WTC11 (cell line): ENCODE measurements at regions not wholly inside any gene's neighbourhood (a gene's known extent, or its start where the extent isn't known, plus 50 kb on each side); places are given as distances from the start of the nearest gene placed in this dataset.

ENCODE experiments used
- ATAC-seq: fragments of 200-7000 bp; cut with Tn5 transposase; 2 replicates; pipeline ENCODE4 v1.10.0; 2021; ENCODE audit warnings: mild to moderate bottlenecking, moderate library complexity
- CTCF ChIA-PET: fragments of 300-600 bp; sonication (Branson Sonifier 250); formaldehyde crosslinking; loops from one replicate; lab custom pipeline; 2021; ENCODE audit warnings: antibody characterized with exemption; lab: Charles Lee
- POLR2A ChIA-PET: fragments of 350-600 bp; sonication (Branson Sonifier 250); formaldehyde crosslinking; loops from one replicate; lab custom pipeline; 2021; ENCODE audit warnings: antibody characterized with exemption; lab: Charles Lee
- DNase-seq: peaks from one replicate; pipeline ENCODE4 v3.0.0; 2021; ENCODE audit warnings: low spot score
- H3K27ac Mint-ChIP-seq: 2 replicates; pipeline ENCODE4 v1.8.0; 2021; ENCODE audit warnings: mixed read lengths
- H3K27me3 Mint-ChIP-seq: 2 replicates; pipeline ENCODE4 v1.8.0; 2021; ENCODE audit warnings: low read depth, mild to moderate bottlenecking, moderate library complexity, mixed read lengths
- H3K36me3 Mint-ChIP-seq: 2 replicates; pipeline ENCODE4 v1.8.0; 2021; ENCODE audit warnings: mixed read lengths
- H3K4me1 Mint-ChIP-seq: 2 replicates; pipeline ENCODE4 v1.8.0; 2022; ENCODE audit warnings: mixed read lengths
- H3K4me3 Mint-ChIP-seq: 2 replicates; pipeline ENCODE4 v1.8.0; 2021; ENCODE audit warnings: mild to moderate bottlenecking, moderate library complexity, mixed read lengths
- H3K9me3 Mint-ChIP-seq: 2 replicates; pipeline ENCODE4 v1.8.0; 2021; ENCODE audit warnings: mixed read lengths
- ESRRA ChIP-seq: sonication (generic); formaldehyde crosslinking; IDR thresholded peaks from 2 replicates; pipeline ENCODE4 v1.8.1; 2022; ENCODE audit warnings: mild to moderate bottlenecking, missing genetic modification reagents, borderline replicate concordance
- HMGA2 ChIP-seq: fragments of 250-450 bp; sonication (Bioruptor Pico); IDR thresholded peaks from 2 replicates; pipeline ENCODE4 v1.4.0; 2021; ENCODE audit warnings: mild to moderate bottlenecking, moderate library complexity
- IRF2 ChIP-seq: sonication (generic); formaldehyde crosslinking; IDR thresholded peaks from 2 replicates; pipeline ENCODE4 v1.8.0; 2022; ENCODE audit warnings: low read depth, missing genetic modification reagents, borderline replicate concordance
- MXD4 ChIP-seq: fragments of 250-450 bp; sonication (Bioruptor Pico); IDR thresholded peaks from 2 replicates; pipeline ENCODE4 v1.8.0; 2021; ENCODE audit warnings: mild to moderate bottlenecking, moderate library complexity, borderline replicate concordance
- NR2C2 ChIP-seq: sonication (generic); formaldehyde crosslinking; IDR thresholded peaks from 2 replicates; pipeline ENCODE4 v1.8.0; 2022; ENCODE audit warnings: mild to moderate bottlenecking, missing genetic modification reagents
- SOX15 ChIP-seq: fragments of 250-450 bp; sonication (Bioruptor Pico); IDR thresholded peaks from 2 replicates; pipeline ENCODE4 v1.9.0; 2021; ENCODE audit warnings: mild to moderate bottlenecking
- ZBTB21 ChIP-seq: sonication (generic); formaldehyde crosslinking; IDR thresholded peaks from 2 replicates; pipeline ENCODE4 v1.8.1; 2023; ENCODE audit warnings: mild to moderate bottlenecking, missing genetic modification reagents, borderline replicate concordance
- TF ChIP-seq, protein P1 (sequence below): sonication (generic); formaldehyde crosslinking; IDR thresholded peaks from 2 replicates; pipeline ENCODE4 v1.8.1; 2022; ENCODE audit warnings: missing genetic modification reagents, borderline replicate concordance
- TF ChIP-seq, protein P2 (sequence below): sonication (generic); formaldehyde crosslinking; IDR thresholded peaks from 2 replicates; pipeline ENCODE4 v1.8.0; 2023; ENCODE audit warnings: mild to moderate bottlenecking, missing genetic modification reagents
- TF ChIP-seq, protein P3 (sequence below): sonication (generic); formaldehyde crosslinking; IDR thresholded peaks from 2 replicates; pipeline ENCODE4 v1.8.1; 2023; ENCODE audit warnings: mild to moderate bottlenecking, missing genetic modification reagents, moderate library complexity
- TF ChIP-seq, protein P4 (sequence below): sonication (generic); formaldehyde crosslinking; IDR thresholded peaks from 2 replicates; pipeline ENCODE4 v1.8.0; 2022; ENCODE audit warnings: mild to moderate bottlenecking, missing genetic modification reagents
- TF ChIP-seq, protein P5 (sequence below): sonication (generic); formaldehyde crosslinking; IDR thresholded peaks from 2 replicates; pipeline ENCODE4 v1.8.1; 2023; ENCODE audit warnings: mild to moderate bottlenecking, missing genetic modification reagents
- TF ChIP-seq, protein P6 (sequence below): sonication (generic); formaldehyde crosslinking; IDR thresholded peaks from 2 replicates; pipeline ENCODE4 v1.8.1; 2023; ENCODE audit warnings: mild to moderate bottlenecking, moderate library complexity, missing genetic modification reagents

DNA sequence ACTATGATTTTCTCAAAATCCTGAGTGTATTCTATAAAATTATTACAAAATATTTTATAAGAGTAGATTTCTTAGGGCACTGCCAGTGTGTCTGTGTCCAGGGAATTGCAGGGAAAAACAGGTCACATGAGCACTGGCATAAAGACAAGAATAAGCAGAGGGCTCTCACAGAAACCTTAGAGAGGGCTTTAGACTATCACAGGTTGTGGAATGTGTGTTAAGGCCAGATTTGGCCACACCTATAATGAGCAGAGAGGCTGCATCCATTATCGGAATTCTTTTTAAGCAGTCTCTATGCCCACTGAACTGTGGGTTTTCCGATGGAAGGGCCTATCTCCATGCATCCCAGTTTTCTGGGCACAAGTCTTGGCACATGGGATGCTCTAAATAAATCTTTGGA lies 90.2 kb downstream of the RTP4 start (continued):
- TF ChIP-seq, protein P1, sequence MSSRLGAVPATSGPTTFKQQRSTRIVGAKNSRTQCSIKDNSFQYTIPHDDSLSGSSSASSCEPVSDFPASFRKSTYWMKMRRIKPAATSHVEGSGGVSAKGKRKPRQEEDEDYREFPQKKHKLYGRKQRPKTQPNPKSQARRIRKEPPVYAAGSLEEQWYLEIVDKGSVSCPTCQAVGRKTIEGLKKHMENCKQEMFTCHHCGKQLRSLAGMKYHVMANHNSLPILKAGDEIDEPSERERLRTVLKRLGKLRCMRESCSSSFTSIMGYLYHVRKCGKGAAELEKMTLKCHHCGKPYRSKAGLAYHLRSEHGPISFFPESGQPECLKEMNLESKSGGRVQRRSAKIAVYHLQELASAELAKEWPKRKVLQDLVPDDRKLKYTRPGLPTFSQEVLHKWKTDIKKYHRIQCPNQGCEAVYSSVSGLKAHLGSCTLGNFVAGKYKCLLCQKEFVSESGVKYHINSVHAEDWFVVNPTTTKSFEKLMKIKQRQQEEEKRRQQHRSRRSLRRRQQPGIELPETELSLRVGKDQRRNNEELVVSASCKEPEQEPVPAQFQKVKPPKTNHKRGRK (CRISPR knock-in tag) = no peak
- TF ChIP-seq ESRRA (CRISPR knock-in tag) (no peak), MXD4 (CRISPR knock-in tag) (no peak), HMGA2 (CRISPR knock-in tag) (no peak)
- TF ChIP-seq, protein P2, sequence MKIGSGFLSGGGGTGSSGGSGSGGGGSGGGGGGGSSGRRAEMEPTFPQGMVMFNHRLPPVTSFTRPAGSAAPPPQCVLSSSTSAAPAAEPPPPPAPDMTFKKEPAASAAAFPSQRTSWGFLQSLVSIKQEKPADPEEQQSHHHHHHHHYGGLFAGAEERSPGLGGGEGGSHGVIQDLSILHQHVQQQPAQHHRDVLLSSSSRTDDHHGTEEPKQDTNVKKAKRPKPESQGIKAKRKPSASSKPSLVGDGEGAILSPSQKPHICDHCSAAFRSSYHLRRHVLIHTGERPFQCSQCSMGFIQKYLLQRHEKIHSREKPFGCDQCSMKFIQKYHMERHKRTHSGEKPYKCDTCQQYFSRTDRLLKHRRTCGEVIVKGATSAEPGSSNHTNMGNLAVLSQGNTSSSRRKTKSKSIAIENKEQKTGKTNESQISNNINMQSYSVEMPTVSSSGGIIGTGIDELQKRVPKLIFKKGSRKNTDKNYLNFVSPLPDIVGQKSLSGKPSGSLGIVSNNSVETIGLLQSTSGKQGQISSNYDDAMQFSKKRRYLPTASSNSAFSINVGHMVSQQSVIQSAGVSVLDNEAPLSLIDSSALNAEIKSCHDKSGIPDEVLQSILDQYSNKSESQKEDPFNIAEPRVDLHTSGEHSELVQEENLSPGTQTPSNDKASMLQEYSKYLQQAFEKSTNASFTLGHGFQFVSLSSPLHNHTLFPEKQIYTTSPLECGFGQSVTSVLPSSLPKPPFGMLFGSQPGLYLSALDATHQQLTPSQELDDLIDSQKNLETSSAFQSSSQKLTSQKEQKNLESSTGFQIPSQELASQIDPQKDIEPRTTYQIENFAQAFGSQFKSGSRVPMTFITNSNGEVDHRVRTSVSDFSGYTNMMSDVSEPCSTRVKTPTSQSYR = no peak
- TF ChIP-seq, protein P3, sequence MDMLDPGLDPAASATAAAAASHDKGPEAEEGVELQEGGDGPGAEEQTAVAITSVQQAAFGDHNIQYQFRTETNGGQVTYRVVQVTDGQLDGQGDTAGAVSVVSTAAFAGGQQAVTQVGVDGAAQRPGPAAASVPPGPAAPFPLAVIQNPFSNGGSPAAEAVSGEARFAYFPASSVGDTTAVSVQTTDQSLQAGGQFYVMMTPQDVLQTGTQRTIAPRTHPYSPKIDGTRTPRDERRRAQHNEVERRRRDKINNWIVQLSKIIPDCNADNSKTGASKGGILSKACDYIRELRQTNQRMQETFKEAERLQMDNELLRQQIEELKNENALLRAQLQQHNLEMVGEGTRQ = no peak
- TF ChIP-seq, protein P4, sequence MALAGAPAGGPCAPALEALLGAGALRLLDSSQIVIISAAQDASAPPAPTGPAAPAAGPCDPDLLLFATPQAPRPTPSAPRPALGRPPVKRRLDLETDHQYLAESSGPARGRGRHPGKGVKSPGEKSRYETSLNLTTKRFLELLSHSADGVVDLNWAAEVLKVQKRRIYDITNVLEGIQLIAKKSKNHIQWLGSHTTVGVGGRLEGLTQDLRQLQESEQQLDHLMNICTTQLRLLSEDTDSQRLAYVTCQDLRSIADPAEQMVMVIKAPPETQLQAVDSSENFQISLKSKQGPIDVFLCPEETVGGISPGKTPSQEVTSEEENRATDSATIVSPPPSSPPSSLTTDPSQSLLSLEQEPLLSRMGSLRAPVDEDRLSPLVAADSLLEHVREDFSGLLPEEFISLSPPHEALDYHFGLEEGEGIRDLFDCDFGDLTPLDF (CRISPR knock-in tag) = no peak

DNA sequence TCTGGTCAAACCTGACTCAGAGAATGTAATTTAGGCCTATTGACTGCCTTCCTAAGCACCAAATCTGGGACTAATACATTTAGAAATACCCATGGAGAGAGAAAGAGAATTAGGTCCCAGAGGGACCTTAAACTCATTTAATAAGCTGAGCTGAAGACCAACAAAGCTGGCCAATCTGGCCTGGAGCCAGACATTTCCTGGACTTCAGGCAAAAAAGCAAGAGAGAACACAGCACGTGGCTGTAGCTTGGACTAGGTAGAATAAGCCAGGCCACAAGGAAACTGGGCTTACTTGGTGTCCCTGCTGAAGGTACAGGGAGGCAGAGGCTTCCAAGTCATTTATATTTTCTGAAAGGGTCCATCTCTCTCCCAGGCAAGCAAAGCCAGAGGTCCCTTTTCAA lies 88.1 kb downstream of the RTP4 start:
- POLR2A ChIA-PET = interaction anchor here (0.5 kb wide), 1 partner anchor 702 kb away, joined by 3 read pairs; no protein-coding TSS in a partner anchor
- H3K9me3 Mint-ChIP-seq = peaks cover 20% of the 10 kb centered on the region
- CTCF ChIA-PET = interaction anchor here (1.1 kb wide), 1 partner anchor 136 kb away, joined by 3 read pairs; no protein-coding TSS in a partner anchor
- H3K27me3 Mint-ChIP-seq = no peaks in the 10 kb centered on the region
- no peak overlapping the region for H3K4me3 Mint-ChIP-seq
- DNase-seq = no peak
- peaks cover 10% of the 10 kb centered on the region for H3K36me3 Mint-ChIP-seq
- TF ChIP-seq IRF2 (CRISPR knock-in tag) (no peak), NR2C2 (CRISPR knock-in tag) (no peak), SOX15 (no peak), ZBTB21 (no peak)
- TF ChIP-seq, protein P5, sequence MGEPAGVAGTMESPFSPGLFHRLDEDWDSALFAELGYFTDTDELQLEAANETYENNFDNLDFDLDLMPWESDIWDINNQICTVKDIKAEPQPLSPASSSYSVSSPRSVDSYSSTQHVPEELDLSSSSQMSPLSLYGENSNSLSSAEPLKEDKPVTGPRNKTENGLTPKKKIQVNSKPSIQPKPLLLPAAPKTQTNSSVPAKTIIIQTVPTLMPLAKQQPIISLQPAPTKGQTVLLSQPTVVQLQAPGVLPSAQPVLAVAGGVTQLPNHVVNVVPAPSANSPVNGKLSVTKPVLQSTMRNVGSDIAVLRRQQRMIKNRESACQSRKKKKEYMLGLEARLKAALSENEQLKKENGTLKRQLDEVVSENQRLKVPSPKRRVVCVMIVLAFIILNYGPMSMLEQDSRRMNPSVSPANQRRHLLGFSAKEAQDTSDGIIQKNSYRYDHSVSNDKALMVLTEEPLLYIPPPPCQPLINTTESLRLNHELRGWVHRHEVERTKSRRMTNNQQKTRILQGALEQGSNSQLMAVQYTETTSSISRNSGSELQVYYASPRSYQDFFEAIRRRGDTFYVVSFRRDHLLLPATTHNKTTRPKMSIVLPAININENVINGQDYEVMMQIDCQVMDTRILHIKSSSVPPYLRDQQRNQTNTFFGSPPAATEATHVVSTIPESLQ (CRISPR knock-in tag) = no peak
- TF ChIP-seq, protein P6, sequence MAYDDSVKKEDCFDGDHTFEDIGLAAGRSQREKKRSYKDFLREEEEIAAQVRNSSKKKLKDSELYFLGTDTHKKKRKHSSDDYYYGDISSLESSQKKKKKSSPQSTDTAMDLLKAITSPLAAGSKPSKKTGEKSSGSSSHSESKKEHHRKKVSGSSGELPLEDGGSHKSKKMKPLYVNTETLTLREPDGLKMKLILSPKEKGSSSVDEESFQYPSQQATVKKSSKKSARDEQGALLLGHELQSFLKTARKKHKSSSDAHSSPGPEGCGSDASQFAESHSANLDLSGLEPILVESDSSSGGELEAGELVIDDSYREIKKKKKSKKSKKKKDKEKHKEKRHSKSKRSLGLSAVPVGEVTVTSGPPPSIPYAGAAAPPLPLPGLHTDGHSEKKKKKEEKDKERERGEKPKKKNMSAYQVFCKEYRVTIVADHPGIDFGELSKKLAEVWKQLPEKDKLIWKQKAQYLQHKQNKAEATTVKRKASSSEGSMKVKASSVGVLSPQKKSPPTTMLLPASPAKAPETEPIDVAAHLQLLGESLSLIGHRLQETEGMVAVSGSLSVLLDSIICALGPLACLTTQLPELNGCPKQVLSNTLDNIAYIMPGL (CRISPR knock-in tag) = no peak
- TF ChIP-seq, protein P4 (CRISPR knock-in tag) = no peak
- TF ChIP-seq, all 79 proteins: peak for 0
- no peak for ATAC-seq
- peaks cover 49% of the 10 kb centered on the region for H3K4me1 Mint-ChIP-seq
- H3K27ac Mint-ChIP-seq = no peak overlapping the region
